Neural cell (in vitro differentiated cells): ENCODE measurements at regions not wholly inside any gene's neighbourhood (a gene's known extent, or its start where the extent isn't known, plus 50 kb on each side); places are given as distances from the start of the nearest gene placed in this dataset.

Source experiments
- H2AFZ ChIP-seq: fragments of 200-600, 300-800 bp; sonication (generic), shearing (Covaris generic); 2 replicates; pipeline ENCODE4 v1.6.0; 2014; ENCODE audit warnings: low read depth, mild to moderate bottlenecking, antibody characterized with exemption, low read length, moderate library complexity
- H3F3A ChIP-seq: fragments of 200-600 bp; shearing (Covaris generic); 2 replicates; pipeline ENCODE4 v1.6.1; 2016; ENCODE audit warnings: mild to moderate bottlenecking, moderate library complexity, mixed read lengths, antibody characterized with exemption, low read length; ENCODE audit not compliant: insufficient read depth, poor library complexity, severe bottlenecking
- H3K27ac ChIP-seq: fragments of 200-600, 300-800 bp; sonication (generic), shearing (Covaris generic); 2 replicates; pipeline ENCODE4 v1.5.1; 2014; ENCODE audit warnings: mild to moderate bottlenecking, low read length, moderate library complexity
- H3K27me3 ChIP-seq: fragments of 300-800, 200-600 bp; sonication (generic), shearing (Covaris generic); 2 replicates; pipeline ENCODE4 v1.6.0; 2014; ENCODE audit warnings: mild to moderate bottlenecking, low read depth, low read length, moderate library complexity; ENCODE audit not compliant: insufficient read depth
- H3K36me3 ChIP-seq: fragments of 300-800, 200-600 bp; sonication (generic), shearing (Covaris generic); 2 replicates; pipeline ENCODE4 v1.5.1; 2014; ENCODE audit warnings: mild to moderate bottlenecking, antibody characterized with exemption, low read length, moderate library complexity; ENCODE audit not compliant: insufficient read depth
- H3K4me2 ChIP-seq: fragments of 300-800, 200-600 bp; sonication (generic), shearing (Covaris generic); 2 replicates; pipeline ENCODE4 v1.6.0; 2014; ENCODE audit warnings: mild to moderate bottlenecking, low read length
- H3K4me3 ChIP-seq: fragments of 300-800, 200-600 bp; sonication (generic), shearing (Covaris generic); 2 replicates; pipeline ENCODE4 v1.5.1; 2014; ENCODE audit warnings: mild to moderate bottlenecking, low read length, moderate library complexity
- H3K79me2 ChIP-seq: fragments of 200-600 bp; shearing (Covaris generic); replicated peaks from 2 replicates; pipeline ENCODE4 v1.6.0; 2014; ENCODE audit warnings: mild to moderate bottlenecking, low read length, moderate library complexity; ENCODE audit not compliant: insufficient read depth
- H3K9ac ChIP-seq: fragments of 300-800, 200-600 bp; sonication (generic), shearing (Covaris generic); 2 replicates; pipeline ENCODE4 v1.6.1; 2016; ENCODE audit warnings: mild to moderate bottlenecking, low read length, mixed read lengths
- H3K9me2 ChIP-seq: fragments of 200-600 bp; shearing (Covaris generic); 2 replicates; pipeline ENCODE4 v1.6.1; 2016; ENCODE audit warnings: mild to moderate bottlenecking, low read length, mixed read lengths; ENCODE audit not compliant: insufficient read depth
- H3K9me3 ChIP-seq: fragments of 200-600, 300-800 bp; sonication (generic), shearing (Covaris generic); 2 replicates; pipeline ENCODE4 v1.6.1; 2016; ENCODE audit warnings: mild to moderate bottlenecking, mixed run types, low read length, moderate library complexity, mixed read lengths
- H4K20me1 ChIP-seq: fragments of 200-600 bp; shearing (Covaris generic); 2 replicates; pipeline ENCODE4 v1.6.1; 2016; ENCODE audit warnings: mild to moderate bottlenecking, mixed run types; ENCODE audit not compliant: insufficient read depth
- EP300 ChIP-seq: fragments of 450-650 bp; conservative IDR thresholded peaks from 2 replicates; pipeline ENCODE4 v1.6.1; 2014; ENCODE audit warnings: antibody characterized with exemption, mild to moderate bottlenecking, moderate library complexity; ENCODE audit not compliant: poor library complexity, severe bottlenecking
- EZH2 ChIP-seq: fragments of 200-600, 300-800 bp; shearing (Covaris generic), sonication (generic); IDR thresholded peaks from 2 replicates; pipeline ENCODE4 v1.6.1; 2014; ENCODE audit warnings: antibody characterized with exemption, low read length, borderline replicate concordance, mild to moderate bottlenecking; ENCODE audit not compliant: insufficient read depth, poor library complexity, severe bottlenecking
- MXI1 ChIP-seq: fragments of 450-650 bp; conservative IDR thresholded peaks from 2 replicates; pipeline ENCODE4 v1.6.1; 2014; ENCODE audit warnings: antibody characterized with exemption, mild to moderate bottlenecking; ENCODE audit not compliant: poor library complexity, severe bottlenecking
- POLR2AphosphoS5 ChIP-seq: IDR thresholded peaks from 2 replicates; pipeline ENCODE4 v1.6.1; 2012
- RAD21 ChIP-seq: fragments of 450-650 bp; conservative IDR thresholded peaks from 2 replicates; pipeline ENCODE4 v1.6.1; 2014; ENCODE audit warnings: antibody characterized with exemption, mild to moderate bottlenecking, moderate library complexity
- REST ChIP-seq: IDR thresholded peaks from 2 replicates; pipeline ENCODE4 v1.6.1; 2012; ENCODE audit warnings: borderline replicate concordance
- SMC3 ChIP-seq: fragments of 450-650 bp; conservative IDR thresholded peaks from 2 replicates; pipeline ENCODE4 v1.6.1; 2014; ENCODE audit warnings: antibody characterized with exemption, mild to moderate bottlenecking, moderate library complexity; ENCODE audit not compliant: poor library complexity
- TAF1 ChIP-seq: IDR thresholded peaks from 2 replicates; pipeline ENCODE4 v1.6.1; 2012; ENCODE audit warnings: low read depth
- TF ChIP-seq, protein P1 (sequence below): fragments of 450-650 bp; IDR thresholded peaks from 2 replicates; pipeline ENCODE4 v1.5.1; 2014; ENCODE audit warnings: antibody characterized with exemption, mild to moderate bottlenecking, moderate library complexity; ENCODE audit not compliant: poor library complexity, severe bottlenecking

GRCh38 chr17:72060084-72060483 lies 60.7 kb upstream of the SOX9 start:
- Histone ChIP-seq H3K36me3 (no peaks in the 10 kb centered on the region), H3K9me2 (no peaks in the 10 kb centered on the region), H3K27ac (no peak overlapping the region), H3K9ac (no peak overlapping the region), H2AFZ (no peak overlapping the region), H3K9me3 (no peaks in the 10 kb centered on the region), H4K20me1 (no peaks in the 10 kb centered on the region), H3K79me2 (no peaks in the 10 kb centered on the region), H3K27me3 (no peaks in the 10 kb centered on the region), H3K4me2 (no peak overlapping the region), H3K4me3 (no peak overlapping the region), H3F3A (no peaks in the 10 kb centered on the region)
- TF ChIP-seq EZH2 (no peak), TAF1 (no peak), POLR2AphosphoS5 (no peak), MXI1 (no peak)

DNA sequence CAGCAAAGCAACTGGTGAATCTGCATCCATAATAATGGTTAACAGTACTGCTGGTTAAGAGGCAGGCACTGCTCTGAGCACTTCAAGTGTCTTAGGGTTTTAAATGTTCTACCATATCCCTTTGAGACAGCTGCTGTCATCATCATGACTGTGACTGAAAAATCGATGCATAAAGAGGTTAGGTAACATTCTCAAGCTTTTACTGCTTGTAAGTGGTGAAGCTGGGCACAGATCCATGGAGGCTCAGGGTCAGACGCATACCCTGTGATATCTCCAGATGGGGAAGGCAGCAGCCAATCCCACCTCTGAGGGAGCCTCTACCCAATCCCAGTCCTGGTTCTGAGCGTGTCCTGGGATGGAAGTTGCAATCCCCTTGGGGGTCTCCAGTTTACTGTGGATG lies 57.6 kb upstream of the SOX9 start:
- Histone ChIP-seq H3K79me2 (no peaks in the 10 kb centered on the region), H3K9ac (no peak overlapping the region), H3K27me3 (no peaks in the 10 kb centered on the region), H3K36me3 (no peaks in the 10 kb centered on the region), H2AFZ (no peak overlapping the region), H3K4me2 (no peak overlapping the region), H4K20me1 (no peaks in the 10 kb centered on the region), H3F3A (no peaks in the 10 kb centered on the region), H3K9me3 (no peaks in the 10 kb centered on the region), H3K4me3 (no peak overlapping the region), H3K27ac (no peak overlapping the region), H3K9me2 (no peaks in the 10 kb centered on the region)
- TF ChIP-seq RAD21 = peak; percentile 29
- no peak for TF ChIP-seq TAF1

DNA sequence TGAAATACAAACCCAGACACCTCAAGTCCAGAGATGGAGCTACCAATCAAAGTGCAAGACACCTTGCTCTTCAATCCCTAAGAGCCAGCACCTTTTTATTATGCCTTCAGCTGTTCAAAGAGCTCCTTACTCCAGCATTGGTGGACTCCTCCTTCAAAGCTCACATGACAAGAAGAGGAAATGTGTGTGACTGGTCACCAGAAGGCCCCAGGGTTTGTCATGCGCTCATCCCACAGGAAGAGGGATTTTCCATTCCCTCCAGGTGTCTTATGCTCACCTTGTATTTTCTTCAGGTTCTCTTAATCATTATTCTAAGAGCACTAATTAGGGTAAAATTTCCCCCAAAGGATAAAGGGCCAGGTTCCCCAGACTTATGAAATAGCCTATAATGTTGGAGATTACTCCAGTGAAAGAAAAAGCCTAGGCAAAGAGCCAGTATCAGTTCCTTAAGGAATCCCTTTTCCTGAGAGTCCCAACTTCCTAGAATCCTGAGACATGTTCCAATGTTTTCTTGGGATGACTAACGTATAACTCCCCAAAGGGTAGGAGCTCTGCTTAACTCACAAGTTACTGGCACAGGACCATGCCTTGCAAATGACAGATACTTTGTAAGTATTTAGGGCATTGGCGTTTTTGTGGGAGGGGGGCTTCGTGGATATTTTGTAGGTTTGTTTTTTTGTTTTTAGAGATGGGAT lies 56.9 kb upstream of the SOX9 start:
- Histone ChIP-seq H3K9me3 (no peaks in the 10 kb centered on the region), H3F3A (no peaks in the 10 kb centered on the region), H3K36me3 (no peaks in the 10 kb centered on the region), H3K79me2 (no peaks in the 10 kb centered on the region), H3K9ac (no peak overlapping the region), H3K4me3 (no peak overlapping the region), H3K9me2 (no peaks in the 10 kb centered on the region), H3K27ac (no peak overlapping the region), H3K4me2 (no peak overlapping the region), H4K20me1 (no peaks in the 10 kb centered on the region), H3K27me3 (no peaks in the 10 kb centered on the region), H2AFZ (no peak overlapping the region)
- TF ChIP-seq POLR2AphosphoS5 (no peak), EP300 (no peak), REST (no peak), MXI1 (no peak), RAD21 (no peak), EZH2 (no peak), SMC3 (no peak), TAF1 (no peak)
- TF ChIP-seq, protein P1, sequence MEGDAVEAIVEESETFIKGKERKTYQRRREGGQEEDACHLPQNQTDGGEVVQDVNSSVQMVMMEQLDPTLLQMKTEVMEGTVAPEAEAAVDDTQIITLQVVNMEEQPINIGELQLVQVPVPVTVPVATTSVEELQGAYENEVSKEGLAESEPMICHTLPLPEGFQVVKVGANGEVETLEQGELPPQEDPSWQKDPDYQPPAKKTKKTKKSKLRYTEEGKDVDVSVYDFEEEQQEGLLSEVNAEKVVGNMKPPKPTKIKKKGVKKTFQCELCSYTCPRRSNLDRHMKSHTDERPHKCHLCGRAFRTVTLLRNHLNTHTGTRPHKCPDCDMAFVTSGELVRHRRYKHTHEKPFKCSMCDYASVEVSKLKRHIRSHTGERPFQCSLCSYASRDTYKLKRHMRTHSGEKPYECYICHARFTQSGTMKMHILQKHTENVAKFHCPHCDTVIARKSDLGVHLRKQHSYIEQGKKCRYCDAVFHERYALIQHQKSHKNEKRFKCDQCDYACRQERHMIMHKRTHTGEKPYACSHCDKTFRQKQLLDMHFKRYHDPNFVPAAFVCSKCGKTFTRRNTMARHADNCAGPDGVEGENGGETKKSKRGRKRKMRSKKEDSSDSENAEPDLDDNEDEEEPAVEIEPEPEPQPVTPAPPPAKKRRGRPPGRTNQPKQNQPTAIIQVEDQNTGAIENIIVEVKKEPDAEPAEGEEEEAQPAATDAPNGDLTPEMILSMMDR = no peak
